Right renal pelvis (tissue), 4 donors: ENCODE measurements at regions not wholly inside any gene's neighbourhood (a gene's known extent, or its start where the extent isn't known, plus 50 kb on each side); places are given as distances from the start of the nearest gene placed in this dataset.

ENCODE experiments used
- DNase-seq, 4 donors: peaks; one replicate each; pipeline ENCODE4 v3.0.0-alpha.2; 2013; ENCODE audit warnings: low read depth in 4 of 4, low spot score in 3 of 4, missing footprints in 1 of 4

DNA sequence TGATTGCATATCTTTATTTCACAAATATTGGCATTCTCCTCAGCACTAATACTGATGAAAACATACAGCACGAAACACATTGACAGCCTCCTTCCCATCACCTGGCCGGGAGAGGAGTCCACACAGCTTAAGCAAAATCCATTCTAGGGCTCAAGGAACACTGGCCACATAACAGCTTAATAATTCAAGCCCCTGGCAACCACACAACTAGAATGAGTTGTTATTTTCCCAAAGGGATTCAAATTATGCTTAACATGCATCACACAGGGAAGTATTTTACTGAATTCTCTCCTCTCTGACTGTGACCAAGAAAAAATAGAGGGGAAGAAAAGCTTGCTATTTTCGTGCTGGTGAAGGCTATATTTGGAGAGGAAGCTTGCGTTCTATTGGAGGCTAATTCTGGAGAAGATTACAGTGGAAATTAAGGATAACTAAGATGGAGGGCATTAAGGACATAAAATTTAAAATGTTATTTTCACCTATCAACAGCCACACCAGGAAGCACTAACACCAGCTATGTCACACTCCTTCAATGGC is 198.5 kb downstream of the ADGRG6 start:
- no peak for DNase-seq

DNA sequence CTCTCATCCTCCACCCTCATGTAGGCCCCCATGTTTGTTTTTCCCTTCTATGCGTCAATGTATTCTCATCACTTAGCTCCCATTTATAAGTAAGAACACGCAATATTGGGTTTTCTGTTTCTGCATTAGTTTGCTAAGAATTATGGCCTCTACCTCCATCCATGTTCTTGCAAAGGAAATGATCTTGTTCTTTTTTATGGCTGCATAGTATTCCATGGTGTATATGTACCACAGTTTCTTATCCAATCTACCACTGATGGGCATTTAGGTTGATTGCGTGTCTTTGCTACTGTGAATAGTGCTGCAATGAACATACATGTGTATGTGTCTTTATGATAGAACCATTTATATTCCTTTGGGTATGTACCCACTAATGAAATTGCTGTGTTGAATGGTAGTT is 200.0 kb downstream of the ADGRG6 start:
- DNase-seq = no peak

DNA sequence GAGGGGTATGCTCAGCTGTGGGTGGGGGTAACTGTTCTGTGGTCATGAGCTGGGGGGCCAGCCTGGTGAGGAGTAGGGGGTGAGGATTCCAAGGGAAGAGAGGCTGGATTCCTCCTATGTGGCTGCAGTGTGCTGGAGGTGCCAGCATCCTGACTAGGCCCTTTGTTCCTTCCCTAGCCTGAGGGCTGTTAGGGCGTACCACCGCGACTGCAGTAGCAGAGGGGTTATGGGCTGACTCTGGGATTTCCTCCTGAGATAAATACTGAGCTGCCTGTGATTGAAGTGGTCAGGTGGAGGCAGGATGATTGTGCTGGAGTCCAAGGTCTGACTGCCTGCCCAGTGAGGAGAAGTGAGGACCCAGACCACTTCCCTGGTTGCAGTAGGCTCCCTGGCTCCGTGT is 205.3 kb downstream of the ADGRG6 start:
- DNase-seq = no peak

DNA sequence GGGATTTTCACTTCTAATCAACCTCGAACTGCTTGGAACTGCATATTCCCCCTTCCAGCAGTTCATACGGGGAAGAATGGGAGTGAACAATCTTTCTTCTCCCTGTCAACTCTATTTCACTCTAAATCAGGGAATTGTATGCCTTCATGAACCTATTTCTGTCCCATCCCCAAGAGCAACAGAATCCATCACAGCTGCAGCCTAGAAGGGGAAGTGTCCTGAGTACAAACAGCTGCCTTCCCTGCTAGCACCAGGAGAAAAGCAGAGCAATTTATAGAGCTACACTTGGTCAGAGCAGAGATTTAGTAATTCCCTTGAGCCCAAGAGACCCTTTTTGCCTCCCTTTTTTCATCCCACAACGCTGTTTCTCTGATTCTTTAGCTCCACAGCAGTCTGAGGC is 208.4 kb downstream of the ADGRG6 start:
- DNase-seq = no peak

DNA sequence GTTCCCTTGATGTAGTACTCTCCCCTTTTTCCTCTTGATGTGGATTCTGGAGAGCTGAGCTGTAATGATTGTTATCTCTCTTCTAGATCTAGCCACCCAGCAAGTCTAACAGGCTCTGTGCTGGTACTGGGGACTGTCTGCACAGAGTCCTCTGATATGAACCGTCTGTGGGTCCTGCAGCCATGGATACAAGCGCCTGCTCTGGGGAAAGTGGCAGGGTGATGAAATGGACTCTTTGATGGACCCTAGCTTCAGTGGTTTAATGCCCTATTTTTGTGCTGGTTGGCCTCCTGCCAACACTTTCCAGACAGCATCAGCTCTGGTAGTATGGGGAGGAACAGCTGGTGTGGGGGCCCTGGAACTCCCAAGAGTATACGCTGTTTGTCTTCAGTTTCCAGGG is 216.3 kb downstream of the ADGRG6 start:
- DNase-seq = no peak

DNA sequence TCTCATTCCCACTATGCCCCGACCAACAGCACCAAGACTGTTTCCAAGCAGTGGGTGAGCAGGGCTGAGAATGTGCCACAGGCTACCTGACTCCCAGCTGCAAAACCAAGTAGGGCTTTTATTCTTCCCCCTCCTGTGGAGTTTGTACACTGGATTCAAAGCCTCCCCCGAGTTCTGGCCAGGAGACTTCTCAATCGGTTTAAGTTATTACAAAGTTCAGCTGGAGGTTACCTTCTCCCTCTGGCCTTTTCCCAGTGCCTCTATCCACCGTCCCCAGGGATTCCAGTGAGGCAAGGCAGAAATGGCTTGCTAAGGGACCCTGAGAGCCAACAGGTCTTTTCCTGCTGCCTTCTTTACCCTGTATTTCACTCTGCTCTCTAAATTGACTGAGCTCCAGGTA is 217.0 kb downstream of the ADGRG6 start:
- DNase-seq = no peak

DNA sequence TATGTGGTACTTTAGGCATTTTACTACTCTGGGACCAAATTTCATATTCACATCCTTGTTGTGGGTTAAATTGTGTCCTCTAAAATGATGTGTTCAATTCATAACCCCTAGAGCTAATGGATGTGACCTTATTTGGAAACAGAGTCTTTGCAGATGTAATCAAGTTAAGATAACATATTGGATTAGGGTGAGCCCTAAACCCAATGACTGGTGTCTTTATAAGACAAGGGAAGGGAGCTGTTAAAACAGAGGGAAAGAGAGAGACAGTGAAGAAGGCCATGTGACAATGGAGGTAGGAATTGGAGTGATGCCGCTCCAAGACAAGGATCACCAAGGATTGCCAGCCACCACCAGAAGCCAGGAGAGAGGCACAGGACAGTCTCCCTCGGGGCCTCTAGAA is 220.0 kb downstream of the ADGRG6 start:
- DNase-seq = no peak

DNA sequence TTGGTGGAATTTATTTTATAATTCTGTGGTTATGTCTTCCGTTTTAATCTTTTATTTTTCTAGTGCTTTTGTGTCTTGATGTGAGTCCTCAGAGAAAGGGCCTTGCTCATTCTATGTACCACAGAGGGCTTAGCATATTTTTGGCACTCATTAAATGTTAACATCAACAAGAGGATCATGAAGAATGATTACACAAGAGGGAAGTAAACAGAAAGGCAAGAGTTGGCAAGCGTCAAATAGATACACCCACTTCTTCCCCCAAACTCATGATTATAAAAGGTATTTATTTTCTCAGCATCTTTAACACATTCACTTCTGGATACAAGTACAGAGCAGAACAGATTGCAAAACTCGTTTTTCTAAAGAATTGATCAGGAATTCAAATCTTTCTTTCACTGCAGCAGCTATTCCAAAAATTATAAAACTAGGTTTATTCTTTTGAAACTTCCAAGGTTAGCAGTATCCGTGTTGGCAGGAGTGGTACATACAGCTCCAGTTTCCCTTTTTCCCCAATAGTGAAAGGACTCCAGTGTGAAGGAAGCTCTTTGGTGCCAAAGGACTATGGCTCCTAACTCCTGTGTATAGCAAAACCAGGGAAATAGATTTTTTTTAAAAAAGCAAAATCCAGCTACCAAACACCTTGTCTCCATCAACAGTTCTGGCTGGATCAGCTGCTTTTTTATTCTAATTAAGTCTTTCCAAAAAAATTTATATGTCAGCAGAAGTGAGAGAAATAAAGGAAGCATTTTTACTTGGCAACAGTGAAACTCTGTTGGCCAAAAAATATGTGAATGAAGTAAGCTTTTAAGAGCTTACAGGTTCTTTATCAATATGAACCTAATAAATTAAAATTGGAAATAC is 221.9 kb downstream of the ADGRG6 start:
- no peak for DNase-seq

DNA sequence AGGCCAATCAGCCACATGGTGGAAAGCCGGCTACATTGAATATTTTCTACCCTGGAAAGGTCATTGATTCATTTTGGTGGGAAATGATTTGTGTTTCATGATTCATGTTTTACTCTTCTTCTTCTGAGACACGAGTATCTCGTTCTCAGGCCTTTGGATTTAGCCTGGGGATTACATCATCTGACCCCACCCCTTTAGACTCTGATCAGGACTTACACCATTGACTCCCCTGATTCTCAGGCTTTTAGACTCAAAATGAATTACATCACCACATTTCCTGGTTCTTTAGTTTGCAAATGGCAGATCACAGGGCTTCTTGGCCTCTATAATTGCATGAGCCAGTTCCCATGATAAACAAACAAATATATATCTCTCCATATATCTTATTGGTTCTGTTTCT is 228.8 kb downstream of the ADGRG6 start:
- no peak for DNase-seq

DNA sequence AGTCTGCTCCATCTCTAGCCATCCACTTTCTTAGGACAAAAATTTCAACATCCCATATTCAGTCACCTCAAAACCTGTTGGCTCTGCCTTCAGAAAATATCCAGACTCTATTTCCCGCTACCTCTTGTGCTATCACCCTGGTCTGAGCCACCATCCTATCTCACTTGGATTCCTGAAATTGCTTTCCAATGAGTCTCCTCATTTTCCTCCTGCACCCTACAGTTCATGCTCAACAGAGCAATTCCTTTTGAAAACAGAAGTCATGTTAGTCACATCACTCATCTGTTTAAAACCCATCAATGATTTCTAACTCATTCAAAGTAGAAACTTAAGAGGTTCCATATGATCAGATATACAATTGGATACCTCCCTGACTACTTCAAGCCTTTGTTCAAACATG is 229.9 kb downstream of the ADGRG6 start:
- DNase-seq = no peak

DNA sequence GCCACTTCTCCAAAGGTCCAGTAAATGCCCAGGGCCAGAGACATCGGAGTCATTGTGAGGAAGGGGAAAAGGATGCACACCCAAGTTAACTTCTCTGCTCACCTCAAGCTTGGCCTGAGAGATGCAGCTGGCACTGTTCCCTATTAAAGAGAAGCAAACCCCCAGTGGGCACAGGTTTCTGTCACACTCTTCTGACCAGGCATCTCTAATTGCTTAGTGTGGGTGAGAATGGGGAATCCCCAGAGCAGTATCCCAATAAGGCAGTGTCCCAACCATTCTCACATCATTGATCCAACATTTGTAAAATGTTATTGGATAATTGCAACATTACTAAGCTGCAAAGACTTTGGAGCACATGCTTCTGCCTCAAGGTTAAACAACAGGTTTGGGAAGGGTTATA is 232.3 kb downstream of the ADGRG6 start:
- no peak for DNase-seq

DNA sequence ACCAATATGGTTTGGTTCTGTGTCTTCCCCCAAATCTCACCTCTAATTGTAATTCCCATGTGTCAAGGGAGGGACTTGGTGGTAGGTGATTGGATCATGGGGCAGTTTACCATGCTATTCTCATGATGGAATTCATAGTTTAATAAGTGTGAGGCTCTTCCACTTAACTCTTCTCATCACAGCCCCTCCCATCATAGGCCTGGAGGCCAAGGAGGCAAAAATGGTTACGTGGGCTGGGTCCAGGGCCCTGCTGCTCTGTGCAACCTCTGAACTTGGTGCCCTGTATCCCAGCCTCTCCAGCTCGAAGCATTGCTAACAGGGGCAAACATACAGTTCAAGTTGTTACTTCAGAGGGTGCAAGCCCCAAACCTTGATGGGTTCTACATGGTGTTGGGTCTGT is 232.7 kb downstream of the ADGRG6 start:
- no peak for DNase-seq

DNA sequence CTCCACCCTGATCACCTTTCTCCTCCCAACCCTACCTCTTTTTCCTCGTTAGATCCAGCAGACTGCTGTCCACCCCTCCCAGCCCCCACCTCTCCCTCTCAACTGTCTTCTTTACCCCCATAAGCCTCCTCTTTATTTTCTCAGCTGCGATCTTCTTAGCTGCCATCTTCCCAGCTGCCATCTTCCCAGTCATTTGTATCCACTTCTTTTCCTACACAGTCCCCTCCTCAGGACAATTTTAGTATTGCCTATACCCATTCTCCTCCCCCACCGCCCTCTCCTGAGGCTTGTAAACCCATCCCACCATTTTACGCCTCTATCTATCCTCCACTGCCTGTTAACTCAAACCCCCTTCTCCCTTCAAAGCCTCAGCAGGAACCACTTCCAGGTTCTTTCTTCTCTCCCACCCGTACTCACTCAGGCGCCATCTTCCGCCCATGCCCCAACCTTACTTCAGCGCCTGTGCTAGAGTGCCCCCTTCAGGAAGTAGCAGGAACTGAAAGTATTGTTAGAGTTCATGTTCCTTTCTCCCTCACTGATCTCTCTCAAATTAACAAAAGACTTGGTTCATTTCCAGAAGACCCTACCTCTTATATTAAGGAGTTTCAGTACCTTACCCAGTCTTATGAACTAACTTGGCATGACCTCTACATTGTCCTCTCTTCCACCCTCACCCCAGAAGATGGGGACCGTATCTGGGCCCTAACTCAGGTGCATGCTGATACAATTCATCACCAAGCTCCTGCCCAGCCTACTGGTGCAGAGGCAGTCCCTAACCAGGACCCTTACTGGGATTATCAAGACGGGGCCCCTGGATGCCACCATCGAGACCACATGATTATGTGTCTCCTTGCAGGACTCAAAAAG is 236.0 kb downstream of the ADGRG6 start:
- DNase-seq = no peak

DNA sequence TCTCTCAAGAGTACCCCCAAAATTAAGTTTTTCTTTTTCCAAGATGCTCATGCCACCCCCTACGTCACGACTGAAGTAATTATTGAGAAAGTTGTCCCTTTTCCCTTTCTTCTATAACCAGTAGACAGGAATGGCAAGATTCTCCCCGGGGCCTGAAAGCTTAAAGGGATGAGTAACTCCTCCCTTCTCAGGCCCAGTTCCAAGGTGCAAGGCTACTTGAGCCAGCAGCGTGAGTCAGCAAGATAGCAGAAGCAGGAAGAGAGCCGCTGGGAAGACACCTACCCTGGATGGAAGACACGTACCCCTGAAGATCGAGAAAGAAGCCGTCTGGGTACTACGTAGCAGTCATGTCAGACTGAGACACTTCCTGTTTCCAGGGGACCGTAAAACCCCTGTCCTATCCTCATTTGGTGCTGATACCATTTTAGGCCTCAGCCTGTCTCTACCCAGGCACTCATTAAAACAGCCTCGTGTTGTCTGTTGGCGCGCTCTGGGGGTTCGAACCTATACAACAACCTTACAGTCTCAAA is 241.0 kb downstream of the ADGRG6 start:
- DNase-seq = no peak

DNA sequence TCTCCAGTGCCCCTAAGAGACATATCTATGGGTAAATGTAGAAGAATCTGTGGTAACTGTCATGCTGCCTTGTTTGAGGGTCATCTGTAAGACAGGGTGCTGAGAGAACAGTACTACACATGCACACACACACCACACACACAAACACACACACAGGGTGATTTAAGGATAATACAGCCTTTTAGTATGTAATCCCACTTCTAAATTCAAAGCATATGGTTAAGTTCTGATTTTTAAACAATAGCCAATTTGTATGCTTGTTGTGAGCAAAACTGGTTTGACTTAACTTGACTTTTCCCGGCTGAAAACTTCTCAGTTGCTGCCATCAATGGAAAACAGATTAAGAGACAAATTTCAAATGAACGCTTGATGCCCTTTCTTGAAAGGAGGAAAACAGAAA is 241.8 kb downstream of the ADGRG6 start:
- no peak for DNase-seq

DNA sequence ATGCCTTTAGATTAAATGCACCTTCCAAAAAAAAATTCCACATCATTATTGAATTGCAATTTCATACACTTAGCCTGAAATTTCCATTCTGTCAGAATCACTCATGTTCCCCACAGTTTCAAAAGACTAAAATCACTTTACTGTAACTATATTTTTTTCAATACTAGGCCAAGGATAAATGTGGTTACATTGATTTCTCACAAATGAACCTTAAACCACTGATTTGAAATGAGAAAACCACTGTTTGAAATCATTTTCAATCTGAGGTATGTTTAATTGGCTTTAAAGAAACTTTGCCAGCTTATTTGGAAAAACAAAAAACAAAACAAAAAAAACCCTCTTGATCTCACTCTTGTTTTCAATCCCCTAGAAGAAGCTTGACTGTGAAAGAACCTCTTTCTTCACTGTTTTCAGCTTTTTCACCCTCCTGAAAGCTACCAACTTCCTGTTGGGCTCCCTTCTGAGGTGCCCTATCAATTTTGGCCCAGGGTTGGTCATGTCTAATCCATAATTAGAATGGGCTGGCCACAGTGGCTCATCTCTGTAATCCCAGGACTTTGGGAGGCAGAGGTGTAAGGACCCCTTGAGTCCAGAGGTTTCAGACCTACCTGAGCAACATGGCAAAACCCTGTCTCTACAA is 242.5 kb downstream of the ADGRG6 start:
- DNase-seq = no peak

DNA sequence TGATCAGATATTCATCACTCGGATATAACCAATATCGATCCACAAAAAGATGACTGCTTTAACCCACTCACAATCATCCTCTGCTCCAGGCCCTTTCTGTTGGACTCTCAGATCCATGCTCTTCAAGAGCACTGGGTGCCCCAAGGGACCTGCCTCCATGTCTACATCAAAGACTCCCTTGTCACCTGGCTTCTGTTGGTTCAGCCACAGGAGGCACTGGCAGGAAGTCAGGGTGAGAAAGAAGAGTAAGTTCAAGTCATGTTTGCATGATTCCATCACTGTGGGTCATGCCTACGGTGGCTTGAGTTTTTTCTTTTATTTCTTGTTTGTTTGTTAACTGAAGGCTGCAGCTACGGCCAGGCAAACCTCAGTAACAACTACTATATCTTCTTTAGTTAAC is 243.3 kb downstream of the ADGRG6 start:
- DNase-seq = no peak

DNA sequence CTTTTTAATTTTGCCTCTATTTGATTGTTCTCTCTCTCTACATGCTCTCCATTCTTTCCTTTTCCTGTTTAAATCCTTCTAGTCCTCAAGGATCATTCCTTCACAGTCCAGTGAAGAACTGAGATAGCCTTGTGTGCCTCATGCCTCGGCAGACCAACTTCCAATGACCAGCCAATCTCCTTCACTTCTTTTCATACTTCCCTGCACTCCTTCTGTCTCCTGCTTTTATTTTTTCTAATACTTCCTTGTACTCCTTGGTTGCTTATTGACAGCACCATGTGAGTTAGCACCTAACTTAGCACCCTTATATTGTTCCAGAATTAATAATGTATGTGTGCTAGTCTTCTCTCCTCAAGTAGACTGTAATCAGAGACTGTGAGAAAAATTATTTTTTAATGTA is 246.8 kb downstream of the ADGRG6 start:
- DNase-seq = no peak

DNA sequence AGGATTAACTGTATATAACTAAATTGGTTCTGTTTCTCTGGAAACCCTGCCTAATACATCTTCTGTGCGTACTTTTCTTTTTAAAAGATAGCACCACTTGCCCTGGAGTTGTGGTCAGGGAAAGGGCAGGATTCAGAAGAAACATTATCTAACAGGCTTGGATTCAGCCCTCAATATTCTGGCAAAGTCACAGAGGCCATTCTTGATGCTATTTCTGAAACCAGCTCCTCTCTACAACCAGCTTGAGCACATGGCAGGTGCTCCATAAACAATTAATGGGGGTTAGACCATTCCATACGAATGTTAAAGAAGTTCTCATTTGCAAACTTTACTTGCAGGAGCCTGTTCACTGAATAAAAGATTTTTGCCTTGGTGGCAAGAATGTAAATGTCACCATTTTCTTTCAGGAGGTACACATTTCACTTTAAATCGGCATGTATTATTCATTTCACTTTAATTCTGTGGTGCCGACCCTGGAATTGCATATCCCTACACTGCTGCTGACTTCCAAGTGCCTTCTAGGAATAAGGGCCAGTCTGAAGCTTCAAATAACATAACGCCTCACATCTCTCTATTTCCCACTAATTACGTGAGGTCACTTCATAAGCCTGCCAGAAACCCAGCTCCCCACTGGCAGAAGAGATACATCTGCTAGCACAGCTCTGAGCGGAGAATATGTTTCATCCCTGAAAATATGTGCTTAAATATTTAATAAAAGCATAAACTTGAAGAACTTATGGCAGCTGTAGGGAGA is 248.7 kb downstream of the ADGRG6 start:
- no peak for DNase-seq

DNA sequence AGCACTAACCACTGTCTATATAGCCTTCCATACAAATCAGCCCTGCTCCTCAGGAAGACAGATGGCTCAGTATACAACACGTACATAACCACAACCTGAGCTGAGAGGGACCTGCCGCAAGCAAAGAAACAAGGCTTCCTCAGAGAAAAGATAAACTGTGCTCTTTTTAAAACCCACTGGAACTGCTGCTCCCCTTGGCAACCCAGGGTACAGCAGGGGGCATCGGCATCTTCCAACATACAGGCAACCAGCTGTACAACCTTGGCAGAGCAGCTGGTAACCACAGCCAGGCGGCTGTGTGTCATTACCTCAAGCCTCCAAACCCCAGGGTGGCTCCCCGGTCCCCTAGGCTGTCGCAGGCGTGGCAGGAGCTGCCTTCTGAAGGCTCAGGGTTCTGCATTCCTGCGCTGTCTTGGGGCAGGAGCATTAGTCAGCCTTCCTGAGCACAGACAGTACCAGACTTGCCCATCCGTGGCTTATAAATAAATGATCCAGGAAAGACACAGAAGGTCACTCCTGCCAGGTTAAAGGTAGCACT is 249.5 kb downstream of the ADGRG6 start:
- no peak for DNase-seq
